ENCODE measurements at regions not wholly inside any gene's neighbourhood (a gene's known extent, or its start where the extent isn't known, plus 50 kb on each side); places are given as distances from the start of the nearest gene placed in this dataset.

GRCh38 chr3:180183346-180183745 is 146.6 kb upstream of the PEX5L start:
- no peaks in the 10 kb centered on the region for H3K79me2 ChIP-seq (ENCODE audit: control insufficient read depth, insufficient read depth, low read length, unreplicated experiment)

GRCh38 chr3:180184816-180185215 is 148.1 kb upstream of the PEX5L start:
- Histone ChIP-seq H3K79me2 (ENCODE audit: control insufficient read depth, insufficient read depth, low read length, unreplicated experiment) (no peaks in the 10 kb centered on the region), H3K27ac (ENCODE audit: low read depth, low read length) (no peak overlapping the region), H3K27me3 (ENCODE audit: insufficient read depth, low read length) (no peaks in the 10 kb centered on the region), H3K4me3 (ENCODE audit: low read depth, low read length) (no peak overlapping the region), H2AFZ (ENCODE audit: low read length, unreplicated experiment) (no peak overlapping the region), H3K36me3 (ENCODE audit: insufficient read depth, low read length) (no peaks in the 10 kb centered on the region), H3K4me1 (ENCODE audit: control insufficient read depth, insufficient read depth, low read length, unreplicated experiment) (no peaks in the 10 kb centered on the region)

More at GRCh38 chr3:180183346-180183745, 146.6 kb upstream of the PEX5L start:
- H3K36me3 ChIP-seq (ENCODE audit: insufficient read depth, low read length), result no peaks in the 10 kb centered on the region
- H3K27me3 ChIP-seq (ENCODE audit: insufficient read depth, low read length), result no peaks in the 10 kb centered on the region
- H3K4me1 ChIP-seq (ENCODE audit: control insufficient read depth, insufficient read depth, low read length, unreplicated experiment), result no peaks in the 10 kb centered on the region
- no peak overlapping the region for H3K27ac ChIP-seq (ENCODE audit: low read depth, low read length)
- no peak overlapping the region for H2AFZ ChIP-seq (ENCODE audit: low read length, unreplicated experiment)
- no peak overlapping the region for H3K4me3 ChIP-seq (ENCODE audit: low read depth, low read length)

- Histone ChIP-seq H3K27ac (ENCODE audit: low read depth, low read length) (no peak overlapping the region), H3K27me3 (ENCODE audit: insufficient read depth, low read length) (no peaks in the 10 kb centered on the region), H3K4me1 (ENCODE audit: control insufficient read depth, insufficient read depth, low read length, unreplicated experiment) (no peaks in the 10 kb centered on the region), H3K4me3 (ENCODE audit: low read depth, low read length) (no peak overlapping the region), H3K36me3 (ENCODE audit: insufficient read depth, low read length) (no peaks in the 10 kb centered on the region), H2AFZ (ENCODE audit: low read length, unreplicated experiment) (no peak overlapping the region), H3K79me2 (ENCODE audit: control insufficient read depth, insufficient read depth, low read length, unreplicated experiment) (no peaks in the 10 kb centered on the region)
Observed at GRCh38 chr3:180185650-180186049, 148.9 kb upstream of the PEX5L start.

- Histone ChIP-seq H3K27ac (ENCODE audit: low read depth, low read length) (no peak overlapping the region), H3K36me3 (ENCODE audit: insufficient read depth, low read length) (no peaks in the 10 kb centered on the region), H3K4me3 (ENCODE audit: low read depth, low read length) (no peak overlapping the region), H3K79me2 (ENCODE audit: control insufficient read depth, insufficient read depth, low read length, unreplicated experiment) (no peaks in the 10 kb centered on the region), H3K4me1 (ENCODE audit: control insufficient read depth, insufficient read depth, low read length, unreplicated experiment) (no peaks in the 10 kb centered on the region), H3K27me3 (ENCODE audit: insufficient read depth, low read length) (no peaks in the 10 kb centered on the region), H2AFZ (ENCODE audit: low read length, unreplicated experiment) (no peak overlapping the region)
Observed at GRCh38 chr3:180188512-180189309, 152.0 kb upstream of the PEX5L start.

- Histone ChIP-seq H3K27ac (ENCODE audit: low read depth, low read length) (no peak overlapping the region), H3K4me3 (ENCODE audit: low read depth, low read length) (no peak overlapping the region), H3K36me3 (ENCODE audit: insufficient read depth, low read length) (no peaks in the 10 kb centered on the region), H3K79me2 (ENCODE audit: control insufficient read depth, insufficient read depth, low read length, unreplicated experiment) (no peaks in the 10 kb centered on the region), H3K4me1 (ENCODE audit: control insufficient read depth, insufficient read depth, low read length, unreplicated experiment) (no peaks in the 10 kb centered on the region), H3K27me3 (ENCODE audit: insufficient read depth, low read length) (no peaks in the 10 kb centered on the region), H2AFZ (ENCODE audit: low read length, unreplicated experiment) (no peak overlapping the region)
Observed at GRCh38 chr3:180189310-180189648, 152.5 kb upstream of the PEX5L start.

GRCh38 chr3:180196658-180197057 is 159.9 kb upstream of the PEX5L start:
- no peaks in the 10 kb centered on the region for H3K79me2 ChIP-seq (ENCODE audit: control insufficient read depth, insufficient read depth, low read length, unreplicated experiment)
- H3K4me3 ChIP-seq (ENCODE audit: low read depth, low read length), result no peak overlapping the region
- H3K27ac ChIP-seq (ENCODE audit: low read depth, low read length), result no peak overlapping the region

GRCh38 chr3:180199417-180199995 is 162.8 kb upstream of the PEX5L start:
- Histone ChIP-seq H3K4me3 (ENCODE audit: low read depth, low read length) (no peak overlapping the region), H2AFZ (ENCODE audit: low read length, unreplicated experiment) (no peak overlapping the region), H3K27me3 (ENCODE audit: insufficient read depth, low read length) (peaks cover 24% of the 10 kb centered on the region), H3K4me1 (ENCODE audit: control insufficient read depth, insufficient read depth, low read length, unreplicated experiment) (no peaks in the 10 kb centered on the region), H3K36me3 (ENCODE audit: insufficient read depth, low read length) (no peaks in the 10 kb centered on the region), H3K79me2 (ENCODE audit: control insufficient read depth, insufficient read depth, low read length, unreplicated experiment) (no peaks in the 10 kb centered on the region), H3K27ac (ENCODE audit: low read depth, low read length) (no peak overlapping the region)

More at GRCh38 chr3:180196658-180197057, 159.9 kb upstream of the PEX5L start:
- no peak overlapping the region for H2AFZ ChIP-seq (ENCODE audit: low read length, unreplicated experiment)
- H3K36me3 ChIP-seq (ENCODE audit: insufficient read depth, low read length), result no peaks in the 10 kb centered on the region
- H3K27me3 ChIP-seq (ENCODE audit: insufficient read depth, low read length), result peaks cover 24% of the 10 kb centered on the region
- no peaks in the 10 kb centered on the region for H3K4me1 ChIP-seq (ENCODE audit: control insufficient read depth, insufficient read depth, low read length, unreplicated experiment)

GRCh38 chr3:180215866-180216265 is 179.1 kb upstream of the PEX5L start:
- H3K27me3 ChIP-seq (ENCODE audit: insufficient read depth, low read length), result peaks cover 16% of the 10 kb centered on the region; the same call in 1 of the 2 replicates
- no peaks in the 10 kb centered on the region for H3K4me1 ChIP-seq (ENCODE audit: control insufficient read depth, insufficient read depth, low read length, unreplicated experiment)
- H3K4me3 ChIP-seq (ENCODE audit: low read depth, low read length), result no peak overlapping the region
- H3K27ac ChIP-seq (ENCODE audit: low read depth, low read length), result no peak overlapping the region
- no peaks in the 10 kb centered on the region for H3K36me3 ChIP-seq (ENCODE audit: insufficient read depth, low read length)
- no peaks in the 10 kb centered on the region for H3K79me2 ChIP-seq (ENCODE audit: control insufficient read depth, insufficient read depth, low read length, unreplicated experiment)
- no peak overlapping the region for H2AFZ ChIP-seq (ENCODE audit: low read length, unreplicated experiment)

- Histone ChIP-seq H3K79me2 (ENCODE audit: control insufficient read depth, insufficient read depth, low read length, unreplicated experiment) (no peaks in the 10 kb centered on the region), H3K4me3 (ENCODE audit: low read depth, low read length) (no peak overlapping the region), H2AFZ (ENCODE audit: low read length, unreplicated experiment) (no peak overlapping the region), H3K36me3 (ENCODE audit: insufficient read depth, low read length) (no peaks in the 10 kb centered on the region), H3K4me1 (ENCODE audit: control insufficient read depth, insufficient read depth, low read length, unreplicated experiment) (no peaks in the 10 kb centered on the region), H3K27ac (ENCODE audit: low read depth, low read length) (no peak overlapping the region), H3K27me3 (ENCODE audit: insufficient read depth, low read length) (no peaks in the 10 kb centered on the region)
Observed at GRCh38 chr3:180223268-180223667, 186.5 kb upstream of the PEX5L start.

- Histone ChIP-seq H3K4me3 (ENCODE audit: low read depth, low read length) (no peak overlapping the region), H2AFZ (ENCODE audit: low read length, unreplicated experiment) (no peak overlapping the region), H3K36me3 (ENCODE audit: insufficient read depth, low read length) (no peaks in the 10 kb centered on the region), H3K27me3 (ENCODE audit: insufficient read depth, low read length) (no peaks in the 10 kb centered on the region), H3K27ac (ENCODE audit: low read depth, low read length) (no peak overlapping the region), H3K79me2 (ENCODE audit: control insufficient read depth, insufficient read depth, low read length, unreplicated experiment) (no peaks in the 10 kb centered on the region), H3K4me1 (ENCODE audit: control insufficient read depth, insufficient read depth, low read length, unreplicated experiment) (no peaks in the 10 kb centered on the region)
Observed at GRCh38 chr3:180229113-180229512, 192.4 kb upstream of the PEX5L start.

GRCh38 chr3:180239939-180240338 is 203.2 kb upstream of the PEX5L start:
- Histone ChIP-seq H3K4me1 (ENCODE audit: control insufficient read depth, insufficient read depth, low read length, unreplicated experiment) (no peaks in the 10 kb centered on the region), H3K36me3 (ENCODE audit: insufficient read depth, low read length) (no peaks in the 10 kb centered on the region), H2AFZ (ENCODE audit: low read length, unreplicated experiment) (no peak overlapping the region), H3K27me3 (ENCODE audit: insufficient read depth, low read length) (no peaks in the 10 kb centered on the region), H3K79me2 (ENCODE audit: control insufficient read depth, insufficient read depth, low read length, unreplicated experiment) (no peaks in the 10 kb centered on the region), H3K27ac (ENCODE audit: low read depth, low read length) (no peak overlapping the region), H3K4me3 (ENCODE audit: low read depth, low read length) (no peak overlapping the region)

Data from ACC112 (cell line).